ENCODE measurements at regions not wholly inside any gene's neighbourhood (a gene's known extent, or its start where the extent isn't known, plus 50 kb on each side); places are given as distances from the start of the nearest gene placed in this dataset.

- no peaks in the 10 kb centered on the region for H3K79me2 ChIP-seq (ENCODE audit: insufficient read depth, low read length)
- H3K23ac ChIP-seq (ENCODE audit: insufficient read length, low read depth, low read length), result no peak overlapping the region
- H4K8ac ChIP-seq (replicated peaks; ENCODE audit: insufficient read length, low read depth, low read length), result no peak overlapping the region
- H2BK120ac ChIP-seq (ENCODE audit: low read depth, low read length, poor library complexity, severe bottlenecking), result no peak overlapping the region
- no peak overlapping the region for H3K18ac ChIP-seq (ENCODE audit: insufficient read length, low read depth, low read length)
- no peaks in the 10 kb centered on the region for H4K20me1 ChIP-seq (ENCODE audit: control insufficient read depth, insufficient read depth, insufficient read length)
- no peak overlapping the region for H3K14ac ChIP-seq (ENCODE audit: insufficient read depth, low read length)
- WGBS (ENCODE audit: extremely low coverage, insufficient read length, low lambda C conversion rate), result no CpG with 5 or more reads among the region's 14 CpGs
- no peak overlapping the region for H3K4me2 ChIP-seq (ENCODE audit: insufficient read depth, insufficient read length, low read length)
- H3K27ac Mint-ChIP-seq, result no peak overlapping the region
- no peak overlapping the region for H3K56ac ChIP-seq (ENCODE audit: insufficient read length, low read depth, low read length)
- H2BK12ac ChIP-seq (ENCODE audit: insufficient read length, low read depth, low read length), result no peak overlapping the region
- no peak overlapping the region for H3T11ph ChIP-seq (ENCODE audit: low read length)
- no peak overlapping the region for H4K5ac ChIP-seq (ENCODE audit: insufficient read length, low read depth, low read length)
- H3K4me1 ChIP-seq (ENCODE audit: insufficient read depth, low read length), result no peaks in the 10 kb centered on the region
- no peaks in the 10 kb centered on the region for H3K9me3 ChIP-seq (ENCODE audit: control insufficient read depth, low read depth, low read length)
- H2AFZ ChIP-seq (ENCODE audit: low read length), result no peak overlapping the region
- H2BK5ac ChIP-seq (ENCODE audit: insufficient read length, low read length), result no peak overlapping the region
- no peaks in the 10 kb centered on the region for H3K27me3 ChIP-seq (ENCODE audit: insufficient read depth, low read length)
- no peak overlapping the region for H2BK15ac ChIP-seq (ENCODE audit: low read depth, low read length)
- H2AK5ac ChIP-seq (ENCODE audit: insufficient read length, low read length), result no peak overlapping the region
- H3K9me3 Mint-ChIP-seq, result no peaks in the 10 kb centered on the region
- no peaks in the 10 kb centered on the region for H3K23me2 ChIP-seq (ENCODE audit: insufficient read length, low read depth, low read length, poor library complexity, severe bottlenecking)
- peaks cover 4% of the 10 kb centered on the region for H3K27me3 Mint-ChIP-seq (ENCODE audit: low read depth)
- H3K4me1 Mint-ChIP-seq, result peaks cover 0 to 2% of the 10 kb centered on the region in 2 experiments; a peak in 2 of 4 replicates
- peak; percentile 73 for DNase-seq
- no peak overlapping the region for H4K91ac ChIP-seq (ENCODE audit: insufficient read length, low read depth, low read length)
- H3K4ac ChIP-seq (ENCODE audit: low read depth, low read length), result no peak overlapping the region
- peak; percentile 90 for TF ChIP-seq CTCF (conservative IDR thresholded peaks at IDR 0.05)
- no peaks in the 10 kb centered on the region for H3K79me1 ChIP-seq (ENCODE audit: insufficient read depth, low read depth, low read length, poor library complexity, severe bottlenecking)
- no peaks in the 10 kb centered on the region for H3K36me3 Mint-ChIP-seq (ENCODE audit: insufficient read depth in 1 of 3, low read depth in 3 of 3)
- H3K27ac ChIP-seq (ENCODE audit: insufficient read length, low read depth, low read length), result no peak overlapping the region
- H3K4me3 Mint-ChIP-seq, result no peak overlapping the region
- H2BK20ac ChIP-seq (ENCODE audit: low read depth, low read length, poor library complexity, severe bottlenecking), result no peak overlapping the region
- no peak overlapping the region for H3K9ac ChIP-seq (ENCODE audit: extremely low read depth, insufficient read length, low read length)
Measured at GRCh38 chr10:30751678-30752331, 122.3 kb upstream of the LYZL2 start.

All from H9 (cell line).